RWPE1 (cell line): ENCODE measurements at regions not wholly inside any gene's neighbourhood (a gene's known extent, or its start where the extent isn't known, plus 50 kb on each side); places are given as distances from the start of the nearest gene placed in this dataset.

Experiments used
- CTCF ChIA-PET: fragments of 350-600 bp; sonication (Branson Sonifier 250); formaldehyde crosslinking; extraction: SDS; loops from one replicate; lab custom pipeline; 2021; lab: Yijun Ruan, JAX
- POLR2A ChIA-PET: fragments of 400-600 bp; formaldehyde crosslinking; extraction: SDS; loops from one replicate; lab custom pipeline; 2020; ENCODE audit warnings: antibody characterized with exemption; ENCODE audit not compliant: low non-redundant PET; lab: Yijun Ruan, JAX
- DNase-seq: peaks from one replicate; pipeline ENCODE4 v3.0.0; 2012; ENCODE audit warnings: low spot score
- H3K27ac ChIP-seq: fragments of 450-650 bp; 2 replicates; pipeline ENCODE4 v1.5.1; 2017
- CTCF ChIP-seq: fragments of 450-650 bp; conservative IDR thresholded peaks from 2 replicates; pipeline ENCODE4 v1.5.1; 2017; ENCODE audit warnings: low read depth, mild to moderate bottlenecking

- no peak for TF ChIP-seq CTCF
- CTCF ChIA-PET = interaction anchor here (0.6 kb wide), 1 partner anchor 137 kb away, joined by 3 read pairs; no protein-coding TSS in a partner anchor
- H3K27ac ChIP-seq = no peak overlapping the region
- POLR2A ChIA-PET = no interaction called here
- DNase-seq = no peak
Observed at GRCh38 chr11:128310005-128310404, 277.4 kb downstream of the ETS1 start.

- CTCF ChIA-PET = no interaction called here
- no peak overlapping the region for H3K27ac ChIP-seq
- no peak for DNase-seq
- no peak for TF ChIP-seq CTCF
- POLR2A ChIA-PET = no interaction called here
Observed at GRCh38 chr11:128308794-128309193, 278.6 kb downstream of the ETS1 start.

GRCh38 chr11:128305588-128305987 is 281.8 kb downstream of the ETS1 start:
- ChIA-PET POLR2A (no interaction called here), CTCF (no interaction called here)
- no peak for DNase-seq
- TF ChIP-seq CTCF = no peak
- no peak overlapping the region for H3K27ac ChIP-seq

GRCh38 chr11:128304666-128305485 is 282.5 kb downstream of the ETS1 start:
- H3K27ac ChIP-seq = no peak overlapping the region
- no peak for DNase-seq
- CTCF ChIA-PET = no interaction called here
- POLR2A ChIA-PET = no interaction called here
- TF ChIP-seq CTCF = no peak

- no peak for TF ChIP-seq CTCF
- no peak overlapping the region for H3K27ac ChIP-seq
- no peak for DNase-seq
- ChIA-PET POLR2A (no interaction called here), CTCF (no interaction called here)
Observed at GRCh38 chr11:128304116-128304515, 283.2 kb downstream of the ETS1 start.

GRCh38 chr11:128303383-128303782 is 284.0 kb downstream of the ETS1 start:
- H3K27ac ChIP-seq = no peak overlapping the region
- POLR2A ChIA-PET = no interaction called here
- CTCF ChIA-PET = no interaction called here

More at GRCh38 chr11:128303383-128303782, 284.0 kb downstream of the ETS1 start:
- DNase-seq = no peak
- TF ChIP-seq CTCF = no peak
